OCI-LY3 (cell line): ENCODE measurements at regions not wholly inside any gene's neighbourhood (a gene's known extent, or its start where the extent isn't known, plus 50 kb on each side); places are given as distances from the start of the nearest gene placed in this dataset.

Experiments
- H2AFZ ChIP-seq: fragments of 200-600, 300-600 bp; shearing (Covaris generic); 2 replicates; pipeline ENCODE4 v1.6.0; 2014; ENCODE audit warnings: antibody characterized with exemption, low read depth, low read length
- H3K27ac ChIP-seq: fragments of 200-600, 300-600 bp; sonication (generic); 2 replicates; pipeline ENCODE4 v1.5.1; 2014; ENCODE audit warnings: mild to moderate bottlenecking, low read length, moderate library complexity, mixed read lengths
- H3K27me3 ChIP-seq: fragments of 200-600, 300-600 bp; sonication (generic); 2 replicates; pipeline ENCODE4 v1.6.1; 2014; ENCODE audit warnings: low read depth, low read length, mixed read lengths
- H3K36me3 ChIP-seq: fragments of 200-600, 300-600 bp; sonication (generic); replicated peaks from 2 replicates; pipeline ENCODE3; 2014; ENCODE audit warnings: low read depth, low read length, mixed read lengths
- H3K4me1 ChIP-seq: fragments of 300-600, 200-600 bp; sonication (generic); 2 replicates; pipeline ENCODE4 v1.6.1; 2014; ENCODE audit warnings: low read length, mixed read lengths
- H3K4me2 ChIP-seq: fragments of 200-600, 300-600 bp; sonication (generic); 2 replicates; pipeline ENCODE4 v1.6.1; 2014; ENCODE audit warnings: low read length, mixed read lengths
- H3K4me3 ChIP-seq: fragments of 300-600, 200-600 bp; sonication (generic); 2 replicates; pipeline ENCODE4 v1.5.1; 2014; ENCODE audit warnings: antibody characterized with exemption, mild to moderate bottlenecking, low read length, moderate library complexity
- H3K79me2 ChIP-seq: fragments of 300-600, 200-600 bp; shearing (Covaris generic); 2 replicates; pipeline ENCODE4 v1.6.1; 2014; ENCODE audit warnings: mild to moderate bottlenecking, low read length, mixed read lengths
- H3K9ac ChIP-seq: fragments of 300-600, 200-600 bp; shearing (Covaris generic); 2 replicates; pipeline ENCODE4 v1.6.0; 2014; ENCODE audit warnings: mild to moderate bottlenecking, low read length, moderate library complexity
- H3K9me3 ChIP-seq: fragments of 200-600, 300-600 bp; shearing (Covaris generic); 2 replicates; pipeline ENCODE4 v1.6.1; 2014; ENCODE audit warnings: low read length, mixed read lengths; ENCODE audit not compliant: insufficient read depth
- H4K20me1 ChIP-seq: fragments of 200-600, 300-600 bp; sonication (generic); 2 replicates; pipeline ENCODE4 v1.6.1; 2016; ENCODE audit warnings: low read length, mixed read lengths; ENCODE audit not compliant: insufficient read depth
- EZH2phosphoT487 ChIP-seq: fragments of 200-600 bp; shearing (Covaris generic); IDR thresholded peaks from 2 replicates; pipeline ENCODE4 v1.6.1; 2018; ENCODE audit warnings: antibody characterized with exemption, mixed run types, low read depth
- TF ChIP-seq, protein P1 (sequence below): fragments of 200-600, 300-600 bp; sonication (generic); IDR thresholded peaks from 2 replicates; pipeline ENCODE4 v1.5.1; 2014; ENCODE audit warnings: antibody characterized with exemption, low read length, low read depth

- Histone ChIP-seq H3K4me2 (no peak overlapping the region), H3K9me3 (no peaks in the 10 kb centered on the region), H3K79me2 (no peaks in the 10 kb centered on the region), H3K4me3 (no peak overlapping the region), H3K9ac (no peak overlapping the region), H3K27me3 (no peaks in the 10 kb centered on the region), H3K36me3 (no peaks in the 10 kb centered on the region), H4K20me1 (no peaks in the 10 kb centered on the region), H2AFZ (no peak overlapping the region), H3K27ac (no peak overlapping the region), H3K4me1 (no peaks in the 10 kb centered on the region)
- TF ChIP-seq EZH2phosphoT487 = no peak
- TF ChIP-seq, protein P1, sequence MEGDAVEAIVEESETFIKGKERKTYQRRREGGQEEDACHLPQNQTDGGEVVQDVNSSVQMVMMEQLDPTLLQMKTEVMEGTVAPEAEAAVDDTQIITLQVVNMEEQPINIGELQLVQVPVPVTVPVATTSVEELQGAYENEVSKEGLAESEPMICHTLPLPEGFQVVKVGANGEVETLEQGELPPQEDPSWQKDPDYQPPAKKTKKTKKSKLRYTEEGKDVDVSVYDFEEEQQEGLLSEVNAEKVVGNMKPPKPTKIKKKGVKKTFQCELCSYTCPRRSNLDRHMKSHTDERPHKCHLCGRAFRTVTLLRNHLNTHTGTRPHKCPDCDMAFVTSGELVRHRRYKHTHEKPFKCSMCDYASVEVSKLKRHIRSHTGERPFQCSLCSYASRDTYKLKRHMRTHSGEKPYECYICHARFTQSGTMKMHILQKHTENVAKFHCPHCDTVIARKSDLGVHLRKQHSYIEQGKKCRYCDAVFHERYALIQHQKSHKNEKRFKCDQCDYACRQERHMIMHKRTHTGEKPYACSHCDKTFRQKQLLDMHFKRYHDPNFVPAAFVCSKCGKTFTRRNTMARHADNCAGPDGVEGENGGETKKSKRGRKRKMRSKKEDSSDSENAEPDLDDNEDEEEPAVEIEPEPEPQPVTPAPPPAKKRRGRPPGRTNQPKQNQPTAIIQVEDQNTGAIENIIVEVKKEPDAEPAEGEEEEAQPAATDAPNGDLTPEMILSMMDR = no peak
Measured at GRCh38 chr2:225932811-225933413, 533.4 kb downstream of the NYAP2 start.

GRCh38 chr2:225930687-225931086 lies 531.2 kb downstream of the NYAP2 start:
- H3K27ac ChIP-seq = no peak overlapping the region
- H2AFZ ChIP-seq = no peak overlapping the region
- no peaks in the 10 kb centered on the region for H3K9me3 ChIP-seq
- TF ChIP-seq, protein P1 = no peak
- TF ChIP-seq EZH2phosphoT487 = no peak
- H3K36me3 ChIP-seq = no peaks in the 10 kb centered on the region
- no peak overlapping the region for H3K4me2 ChIP-seq
- no peaks in the 10 kb centered on the region for H3K4me1 ChIP-seq
- no peaks in the 10 kb centered on the region for H3K79me2 ChIP-seq
- no peaks in the 10 kb centered on the region for H4K20me1 ChIP-seq
- no peak overlapping the region for H3K4me3 ChIP-seq
- no peaks in the 10 kb centered on the region for H3K27me3 ChIP-seq
- H3K9ac ChIP-seq = no peak overlapping the region

DNA sequence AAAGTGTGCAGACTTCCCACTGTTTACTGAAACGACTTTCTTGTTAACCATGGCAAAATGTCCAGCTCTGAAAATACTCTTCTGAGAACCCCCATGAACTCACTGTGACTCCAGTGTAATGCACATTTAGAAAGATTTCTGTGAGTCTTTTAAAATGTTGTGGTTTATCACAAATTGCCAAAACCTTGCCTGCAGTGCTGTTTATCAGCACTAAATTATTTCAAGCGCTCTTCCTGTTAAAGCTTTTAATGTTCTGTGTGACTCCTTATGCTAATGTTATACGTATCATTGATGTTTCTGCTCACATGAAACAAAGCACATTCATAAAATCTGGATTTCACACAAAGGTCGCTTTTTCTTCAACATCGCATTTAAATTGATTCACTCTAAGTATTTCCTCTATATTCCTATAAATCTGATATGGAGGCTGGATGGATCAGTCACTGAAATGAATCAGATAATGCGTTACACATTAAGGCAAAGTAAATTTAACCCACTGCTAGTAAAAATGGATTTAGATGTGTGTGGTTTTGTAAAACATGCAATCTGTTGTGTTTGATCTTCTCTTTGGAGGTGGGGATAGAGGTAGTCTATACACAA lies 521.2 kb downstream of the NYAP2 start:
- Histone ChIP-seq H3K4me1 (no peaks in the 10 kb centered on the region), H3K79me2 (no peaks in the 10 kb centered on the region), H3K27me3 (no peaks in the 10 kb centered on the region), H3K9me3 (no peaks in the 10 kb centered on the region), H3K4me2 (no peak overlapping the region), H3K36me3 (no peaks in the 10 kb centered on the region), H2AFZ (no peak overlapping the region), H3K27ac (no peak overlapping the region), H3K4me3 (no peak overlapping the region), H4K20me1 (no peaks in the 10 kb centered on the region), H3K9ac (no peak overlapping the region)
- TF ChIP-seq, protein P1 = no peak
- TF ChIP-seq EZH2phosphoT487 = no peak

DNA sequence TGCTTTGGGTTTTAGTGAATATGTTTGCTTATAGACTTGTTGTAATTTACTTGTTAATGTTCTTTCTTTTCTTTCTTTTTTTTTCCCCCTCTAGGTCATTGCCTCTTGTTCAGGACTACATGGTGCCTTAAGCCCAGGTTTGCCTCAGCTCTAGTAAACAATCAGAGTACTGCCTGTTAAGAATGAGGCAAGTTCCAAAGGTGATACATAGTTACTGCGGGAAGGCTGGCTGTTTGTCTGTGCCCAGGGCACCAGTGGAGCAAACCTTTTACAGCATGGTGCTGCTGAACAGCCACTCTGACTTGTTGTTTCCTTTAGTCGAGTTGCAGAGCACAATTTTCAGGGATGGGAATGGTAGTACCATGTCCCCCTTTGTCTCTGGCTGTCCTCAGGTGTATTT lies 517.2 kb downstream of the NYAP2 start:
- H3K4me1 ChIP-seq = no peaks in the 10 kb centered on the region
- H4K20me1 ChIP-seq = no peaks in the 10 kb centered on the region
- no peaks in the 10 kb centered on the region for H3K27me3 ChIP-seq
- H2AFZ ChIP-seq = no peak overlapping the region
- H3K4me3 ChIP-seq = no peak overlapping the region
- no peak overlapping the region for H3K9ac ChIP-seq
- H3K4me2 ChIP-seq = no peak overlapping the region
- no peak overlapping the region for H3K27ac ChIP-seq
- no peaks in the 10 kb centered on the region for H3K79me2 ChIP-seq
- no peaks in the 10 kb centered on the region for H3K36me3 ChIP-seq
- H3K9me3 ChIP-seq = no peaks in the 10 kb centered on the region
- TF ChIP-seq, protein P1 = no peak
- no peak for TF ChIP-seq EZH2phosphoT487
